ENCODE measurements at regions not wholly inside any gene's neighbourhood (a gene's known extent, or its start where the extent isn't known, plus 50 kb on each side); places are given as distances from the start of the nearest gene placed in this dataset.

DNA sequence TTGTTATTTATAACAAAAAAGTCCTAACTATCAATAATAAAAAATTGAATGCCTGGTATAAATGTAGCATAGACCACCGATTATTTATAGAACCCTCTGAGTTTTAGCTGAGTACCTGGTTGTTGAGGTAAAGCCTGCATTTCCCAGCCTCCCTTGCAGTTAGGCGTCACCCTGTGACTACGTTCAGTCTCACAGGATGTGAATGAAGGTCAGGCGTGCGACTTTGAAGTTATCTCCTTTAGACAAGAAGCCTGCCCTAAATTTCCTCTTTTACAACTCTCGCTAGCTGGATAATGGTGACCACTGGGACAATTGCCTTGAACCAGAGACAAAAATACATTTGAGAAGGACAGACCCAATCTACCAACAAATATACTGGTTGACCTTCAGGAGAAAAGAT, 67.5 kb upstream of the TES start:
- Histone ChIP-seq H3K4me3 (ENCODE audit: control insufficient read depth in 1 of 7, extremely low read depth in 1 of 7, insufficient read depth in 4 of 7, low read depth in 2 of 7, low read length in 6 of 7) (no peak overlapping the region), H3K9me3 (ENCODE audit: control extremely low read depth in 1 of 5, control insufficient read depth in 4 of 5, insufficient read depth in 2 of 5, low read depth in 1 of 5, low read length in 4 of 5) (peaks cover 0 to under 1% (median 0%) of the 10 kb centered on the region in 5 experiments), H3K27me3 (replicated peaks in 2 of 5; ENCODE audit: control insufficient read depth in 4 of 5, insufficient read depth in 5 of 5, low read length in 4 of 5) (no peaks in the 10 kb centered on the region), H3K36me3 (ENCODE audit: control insufficient read depth in 4 of 4, insufficient read depth in 4 of 4, low read length in 3 of 4) (no peaks in the 10 kb centered on the region), H3K27ac (ENCODE audit: insufficient read depth in 1 of 2, low read depth in 1 of 2, low read length in 2 of 2, poor library complexity in 1 of 2, severe bottlenecking in 2 of 2) (no peak overlapping the region), H3K4me1 (ENCODE audit: control extremely low read depth in 1 of 4, control insufficient read depth in 4 of 4, insufficient read depth in 4 of 4, low read length in 3 of 4) (peaks cover 0 to 25% (median 2%) of the 10 kb centered on the region in 4 experiments)
- 91% methylated on average over 5 of the region's 6 CpGs for WGBS (ENCODE audit: insufficient coverage)
- CTCF ChIA-PET = interaction anchor here (0.7 to 2.4 kb wide), 10 partner anchors 11 to 1095 kb away, joined by 3 to 10 read pairs (median 4); no protein-coding TSS in a partner anchor
- no peak for DNase-seq
- POLR2A ChIA-PET = no interaction called here

DNA sequence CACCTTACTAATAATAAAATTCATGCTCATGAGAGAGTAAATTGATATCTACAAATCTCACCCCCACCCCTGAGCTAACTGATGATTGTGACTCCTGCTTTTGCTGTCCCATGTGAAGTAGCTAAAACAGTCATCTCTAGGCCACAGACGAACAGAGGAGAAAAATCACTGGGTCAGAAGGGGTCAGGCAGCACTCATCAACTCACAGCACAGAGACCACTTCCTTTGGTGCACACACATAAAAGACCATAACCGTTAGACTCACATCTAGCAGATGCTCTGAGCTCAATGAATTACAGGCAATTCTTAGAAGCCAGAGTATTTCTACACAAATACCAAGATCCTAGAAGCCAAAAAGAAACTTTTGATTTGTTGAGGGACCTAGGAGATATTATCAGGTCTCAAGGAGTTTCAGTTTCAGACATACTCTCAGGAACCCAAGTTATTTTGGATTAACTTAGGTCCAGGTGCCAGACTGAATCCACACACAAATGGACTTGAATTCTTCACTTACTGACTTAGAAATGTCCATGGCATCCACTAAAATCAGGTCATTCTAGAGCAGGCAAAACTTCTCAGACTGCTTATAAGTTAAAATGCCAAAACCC, 65.0 kb upstream of the TES start:
- ChIA-PET CTCF (no interaction called here), POLR2A (no interaction called here)
- H3K9me3 ChIP-seq (ENCODE audit: control extremely low read depth in 1 of 5, control insufficient read depth in 4 of 5, insufficient read depth in 2 of 5, low read depth in 1 of 5, low read length in 4 of 5) = peaks cover 0 to 3% (median 0%) of the 10 kb centered on the region in 5 experiments
- WGBS (ENCODE audit: insufficient coverage) = 33% methylated on average over 2 of the region's 2 CpGs
- H3K36me3 ChIP-seq (ENCODE audit: control insufficient read depth in 4 of 4, insufficient read depth in 4 of 4, low read length in 3 of 4) = no peaks in the 10 kb centered on the region
- H3K4me3 ChIP-seq (ENCODE audit: control insufficient read depth in 1 of 7, extremely low read depth in 1 of 7, insufficient read depth in 4 of 7, low read depth in 2 of 7, low read length in 6 of 7) = no peak overlapping the region
- peaks cover 0 to 25% (median 2%) of the 10 kb centered on the region in 4 experiments for H3K4me1 ChIP-seq (ENCODE audit: control extremely low read depth in 1 of 4, control insufficient read depth in 4 of 4, insufficient read depth in 4 of 4, low read length in 3 of 4)
- no peak overlapping the region for H3K27ac ChIP-seq (ENCODE audit: insufficient read depth in 1 of 2, low read depth in 1 of 2, low read length in 2 of 2, poor library complexity in 1 of 2, severe bottlenecking in 2 of 2)
- DNase-seq = peak in 2 of 3 donors; percentile 16 to 33
- no peaks in the 10 kb centered on the region for H3K27me3 ChIP-seq (replicated peaks in 2 of 5; ENCODE audit: control insufficient read depth in 4 of 5, insufficient read depth in 5 of 5, low read length in 4 of 5)

GRCh38 chr7:116148108-116148507, 62.2 kb upstream of the TES start:
- CTCF ChIA-PET = interaction anchor here (0.9 kb wide), 1 partner anchor 8 kb away, joined by 3 read pairs; no protein-coding TSS in a partner anchor

DNA sequence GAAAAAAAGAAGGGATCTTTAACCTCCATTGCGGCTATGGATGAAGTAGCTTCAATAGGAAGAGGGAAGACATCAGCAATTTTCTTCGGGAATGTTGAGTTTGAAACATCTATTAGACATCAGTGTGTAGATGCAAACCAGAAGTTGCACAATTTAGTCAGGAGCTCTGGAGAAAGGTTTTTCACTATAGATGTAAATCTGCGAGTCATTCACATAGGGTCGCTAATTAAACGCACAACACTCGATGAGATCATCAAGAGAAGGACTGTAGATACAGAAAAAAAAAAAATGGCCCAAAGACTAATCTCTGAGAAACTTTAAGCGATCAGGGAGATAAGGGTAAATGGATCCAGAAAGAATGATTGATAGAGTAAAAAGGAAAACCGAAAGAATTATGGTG, 61.7 kb upstream of the TES start:
- H3K27ac ChIP-seq (ENCODE audit: insufficient read depth in 1 of 2, low read depth in 1 of 2, low read length in 2 of 2, poor library complexity in 1 of 2, severe bottlenecking in 2 of 2) = no peak overlapping the region
- peaks cover 0 to 17% (median 2%) of the 10 kb centered on the region in 4 experiments for H3K4me1 ChIP-seq (ENCODE audit: control extremely low read depth in 1 of 4, control insufficient read depth in 4 of 4, insufficient read depth in 4 of 4, low read length in 3 of 4)
- H3K36me3 ChIP-seq (ENCODE audit: control insufficient read depth in 4 of 4, insufficient read depth in 4 of 4, low read length in 3 of 4) = no peaks in the 10 kb centered on the region
- ChIA-PET POLR2A (no interaction called here), CTCF (interaction anchor here (0.9 kb wide), 1 partner anchor 9 kb away, joined by 3 read pairs; no protein-coding TSS in a partner anchor)
- H3K4me3 ChIP-seq (ENCODE audit: control insufficient read depth in 1 of 7, extremely low read depth in 1 of 7, insufficient read depth in 4 of 7, low read depth in 2 of 7, low read length in 6 of 7) = no peak overlapping the region
- no peaks in the 10 kb centered on the region for H3K27me3 ChIP-seq (replicated peaks in 2 of 5; ENCODE audit: control insufficient read depth in 4 of 5, insufficient read depth in 5 of 5, low read length in 4 of 5)
- peaks cover 0 to 3% (median 0%) of the 10 kb centered on the region in 5 experiments for H3K9me3 ChIP-seq (ENCODE audit: control extremely low read depth in 1 of 5, control insufficient read depth in 4 of 5, insufficient read depth in 2 of 5, low read depth in 1 of 5, low read length in 4 of 5)
- no peak for DNase-seq
- WGBS (ENCODE audit: insufficient coverage) = 98% methylated on average over 8 of the region's 8 CpGs

More at GRCh38 chr7:116148108-116148507, 62.2 kb upstream of the TES start:
- no peak overlapping the region for H3K27ac ChIP-seq (ENCODE audit: insufficient read depth in 1 of 2, low read depth in 1 of 2, low read length in 2 of 2, poor library complexity in 1 of 2, severe bottlenecking in 2 of 2)
- no peaks in the 10 kb centered on the region for H3K27me3 ChIP-seq (replicated peaks in 2 of 5; ENCODE audit: control insufficient read depth in 4 of 5, insufficient read depth in 5 of 5, low read length in 4 of 5)
- POLR2A ChIA-PET = no interaction called here
- no peaks in the 10 kb centered on the region for H3K36me3 ChIP-seq (ENCODE audit: control insufficient read depth in 4 of 4, insufficient read depth in 4 of 4, low read length in 3 of 4)
- no peak for DNase-seq
- peaks cover 0 to 3% (median 0%) of the 10 kb centered on the region in 5 experiments for H3K9me3 ChIP-seq (ENCODE audit: control extremely low read depth in 1 of 5, control insufficient read depth in 4 of 5, insufficient read depth in 2 of 5, low read depth in 1 of 5, low read length in 4 of 5)
- peaks cover 0 to 17% (median 2%) of the 10 kb centered on the region in 4 experiments for H3K4me1 ChIP-seq (ENCODE audit: control extremely low read depth in 1 of 4, control insufficient read depth in 4 of 4, insufficient read depth in 4 of 4, low read length in 3 of 4)
- 100% methylated on average over 3 of the region's 3 CpGs for WGBS (ENCODE audit: insufficient coverage)
- H3K4me3 ChIP-seq (ENCODE audit: control insufficient read depth in 1 of 7, extremely low read depth in 1 of 7, insufficient read depth in 4 of 7, low read depth in 2 of 7, low read length in 6 of 7) = no peak overlapping the region

DNA sequence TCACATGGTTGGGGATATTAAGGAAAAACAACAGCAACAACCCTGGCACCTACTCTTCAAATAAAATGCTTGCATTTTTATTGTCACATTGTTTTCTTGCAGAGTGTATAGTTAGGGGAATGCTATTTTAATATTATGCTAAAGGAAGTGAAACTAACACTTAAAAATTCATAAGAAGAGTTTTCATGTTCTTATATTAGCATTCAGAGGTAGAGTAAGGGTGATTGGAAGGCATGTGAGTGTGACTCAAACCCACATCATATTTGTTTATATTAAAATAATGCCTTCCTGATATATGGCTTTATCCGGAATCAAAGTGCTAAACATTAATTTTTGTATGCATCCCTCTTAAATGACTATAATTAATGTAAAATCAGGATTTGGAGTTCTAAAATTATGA, 59.8 kb upstream of the TES start:
- DNase-seq = no peak
- Histone ChIP-seq H3K4me3 (ENCODE audit: control insufficient read depth in 1 of 7, extremely low read depth in 1 of 7, insufficient read depth in 4 of 7, low read depth in 2 of 7, low read length in 6 of 7) (no peak overlapping the region), H3K36me3 (ENCODE audit: control insufficient read depth in 4 of 4, insufficient read depth in 4 of 4, low read length in 3 of 4) (no peaks in the 10 kb centered on the region), H3K9me3 (ENCODE audit: control extremely low read depth in 1 of 5, control insufficient read depth in 4 of 5, insufficient read depth in 2 of 5, low read depth in 1 of 5, low read length in 4 of 5) (peaks cover 0 to 3% (median 0%) of the 10 kb centered on the region in 5 experiments), H3K27me3 (replicated peaks in 2 of 5; ENCODE audit: control insufficient read depth in 4 of 5, insufficient read depth in 5 of 5, low read length in 4 of 5) (no peaks in the 10 kb centered on the region), H3K27ac (ENCODE audit: insufficient read depth in 1 of 2, low read depth in 1 of 2, low read length in 2 of 2, poor library complexity in 1 of 2, severe bottlenecking in 2 of 2) (no peak overlapping the region), H3K4me1 (ENCODE audit: control extremely low read depth in 1 of 4, control insufficient read depth in 4 of 4, insufficient read depth in 4 of 4, low read length in 3 of 4) (peaks cover 0 to 5% (median 0%) of the 10 kb centered on the region in 4 experiments)
- POLR2A ChIA-PET = no interaction called here
- WGBS (ENCODE audit: insufficient coverage) = no CpG with 5 or more reads among the region's 1 CpG
- CTCF ChIA-PET = interaction anchor here (1.0 kb wide), 1 partner anchor 21 kb away, joined by 3 read pairs; no protein-coding TSS in a partner anchor

DNA sequence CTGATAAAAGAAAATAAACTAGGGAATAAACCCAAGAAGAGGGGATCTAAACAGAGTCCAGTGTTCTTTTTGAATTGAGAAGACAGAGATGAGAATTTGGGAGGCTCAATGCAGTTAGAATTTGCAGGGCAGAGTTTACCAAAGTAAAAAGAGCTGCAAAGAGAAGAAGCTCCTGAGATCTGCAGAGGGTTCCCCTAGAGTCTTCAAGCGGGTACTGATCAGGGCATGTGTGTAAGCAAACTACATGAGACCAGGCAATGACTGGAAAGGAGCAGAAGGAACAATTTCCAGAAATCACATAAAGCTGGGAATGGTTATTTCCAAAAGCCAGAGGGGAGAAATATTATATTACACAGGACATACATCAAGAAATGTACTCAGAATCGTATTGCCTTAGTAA, 58.1 kb upstream of the TES start:
- H3K4me3 ChIP-seq (ENCODE audit: control insufficient read depth in 1 of 7, extremely low read depth in 1 of 7, insufficient read depth in 4 of 7, low read depth in 2 of 7, low read length in 6 of 7) = no peak overlapping the region
- H3K36me3 ChIP-seq (ENCODE audit: control insufficient read depth in 4 of 4, insufficient read depth in 4 of 4, low read length in 3 of 4) = no peaks in the 10 kb centered on the region
- H3K27me3 ChIP-seq (replicated peaks in 2 of 5; ENCODE audit: control insufficient read depth in 4 of 5, insufficient read depth in 5 of 5, low read length in 4 of 5) = no peaks in the 10 kb centered on the region
- H3K4me1 ChIP-seq (ENCODE audit: control extremely low read depth in 1 of 4, control insufficient read depth in 4 of 4, insufficient read depth in 4 of 4, low read length in 3 of 4) = no peaks in the 10 kb centered on the region
- peaks cover 0 to 3% (median 0%) of the 10 kb centered on the region in 5 experiments for H3K9me3 ChIP-seq (ENCODE audit: control extremely low read depth in 1 of 5, control insufficient read depth in 4 of 5, insufficient read depth in 2 of 5, low read depth in 1 of 5, low read length in 4 of 5)
- no peak overlapping the region for H3K27ac ChIP-seq (ENCODE audit: insufficient read depth in 1 of 2, low read depth in 1 of 2, low read length in 2 of 2, poor library complexity in 1 of 2, severe bottlenecking in 2 of 2)
- no peak for DNase-seq
- WGBS (ENCODE audit: insufficient coverage) = 100% methylated on average over 1 of the region's 2 CpGs
- ChIA-PET POLR2A (no interaction called here), CTCF (interaction anchor here (0.7 to 2.9 kb wide), 4 partner anchors 14 to 90 kb away, joined by 3 to 10 read pairs (median 4); no protein-coding TSS in a partner anchor)

- POLR2A ChIA-PET = interaction anchor here (0.6 kb wide), 1 partner anchor 1255 kb away, joined by 3 read pairs; no protein-coding TSS in a partner anchor
Measured at GRCh38 chr7:116153050-116153449, 57.3 kb upstream of the TES start.

More at GRCh38 chr7:116153050-116153449, 57.3 kb upstream of the TES start:
- Histone ChIP-seq H3K36me3 (ENCODE audit: control insufficient read depth in 4 of 4, insufficient read depth in 4 of 4, low read length in 3 of 4) (no peaks in the 10 kb centered on the region), H3K4me1 (ENCODE audit: control extremely low read depth in 1 of 4, control insufficient read depth in 4 of 4, insufficient read depth in 4 of 4, low read length in 3 of 4) (no peaks in the 10 kb centered on the region), H3K27ac (ENCODE audit: insufficient read depth in 1 of 2, low read depth in 1 of 2, low read length in 2 of 2, poor library complexity in 1 of 2, severe bottlenecking in 2 of 2) (no peak overlapping the region), H3K27me3 (replicated peaks in 2 of 5; ENCODE audit: control insufficient read depth in 4 of 5, insufficient read depth in 5 of 5, low read length in 4 of 5) (no peaks in the 10 kb centered on the region), H3K9me3 (ENCODE audit: control extremely low read depth in 1 of 5, control insufficient read depth in 4 of 5, insufficient read depth in 2 of 5, low read depth in 1 of 5, low read length in 4 of 5) (no peaks in the 10 kb centered on the region), H3K4me3 (ENCODE audit: control insufficient read depth in 1 of 7, extremely low read depth in 1 of 7, insufficient read depth in 4 of 7, low read depth in 2 of 7, low read length in 6 of 7) (no peak overlapping the region)
- CTCF ChIA-PET = interaction anchor here (1.1 to 2.9 kb wide), 2 partner anchors 14 to 83 kb away, joined by 4 to 10 read pairs; no protein-coding TSS in a partner anchor
- DNase-seq = no peak
- WGBS (ENCODE audit: insufficient coverage) = 100% methylated on average over 7 of the region's 9 CpGs

Measured in common myeloid progenitor, CD34-positive (primary cell).